ENCODE measurements at regions not wholly inside any gene's neighbourhood (a gene's known extent, or its start where the extent isn't known, plus 50 kb on each side); places are given as distances from the start of the nearest gene placed in this dataset.

GRCh38 chr18:73636355-73636754 is 511.3 kb downstream of the FBXO15 start:
- FAIRE-seq: no peak
- H3K4me1 ChIP-seq: no peaks in the 10 kb centered on the region
- no peak for ATAC-seq
- no peak overlapping the region for H3K4me3 ChIP-seq
- TF ChIP-seq CTCF (IDR thresholded peaks at IDR 0.05): no peak
- intact Hi-C loops (cut with DNase I): no loop called here
- H3K27ac ChIP-seq: no peak overlapping the region
- DNase-seq: no peak
- no peaks in the 10 kb centered on the region for H3K36me3 ChIP-seq
- H3K9me3 ChIP-seq: no peaks in the 10 kb centered on the region
- no peaks in the 10 kb centered on the region for H3K27me3 ChIP-seq
- 60 to 70% methylated on average over 2 of the region's 2 CpGs for WGBS, 2 donors

- ATAC-seq (no peak), DNase-seq (no peak), FAIRE-seq (no peak)
- no peaks in the 10 kb centered on the region for H3K4me1 ChIP-seq
- no peaks in the 10 kb centered on the region for H3K27me3 ChIP-seq
- intact Hi-C loops (cut with DNase I): no loop called here
- H3K27ac ChIP-seq: no peak overlapping the region
- no peaks in the 10 kb centered on the region for H3K36me3 ChIP-seq
- no peaks in the 10 kb centered on the region for H3K9me3 ChIP-seq
- WGBS, 2 donors: 53 to 61% methylated on average over 2 of the region's 2 CpGs
- no peak for TF ChIP-seq CTCF (IDR thresholded peaks at IDR 0.05)
- H3K4me3 ChIP-seq: no peak overlapping the region
Measured at GRCh38 chr18:73626859-73627258, 520.8 kb downstream of the FBXO15 start.

GRCh38 chr18:73626221-73626620 is 521.4 kb downstream of the FBXO15 start:
- ATAC-seq (no peak), FAIRE-seq (no peak), DNase-seq (no peak)
- no peak overlapping the region for H3K27ac ChIP-seq
- no peaks in the 10 kb centered on the region for H3K36me3 ChIP-seq
- H3K27me3 ChIP-seq: no peaks in the 10 kb centered on the region
- no peak for TF ChIP-seq CTCF (IDR thresholded peaks at IDR 0.05)
- H3K4me1 ChIP-seq: no peaks in the 10 kb centered on the region
- no peaks in the 10 kb centered on the region for H3K9me3 ChIP-seq
- intact Hi-C loops (cut with DNase I): no loop called here
- 46 to 68% methylated on average over 2 of the region's 2 CpGs for WGBS, 2 donors
- no peak overlapping the region for H3K4me3 ChIP-seq

- no peak overlapping the region for H3K4me3 ChIP-seq
- no peak overlapping the region for H3K27ac ChIP-seq
- WGBS, 2 donors: 65 to 71% methylated on average over 1 of the region's 1 CpG
- intact Hi-C loops (cut with DNase I): no loop called here
- no peak for FAIRE-seq
- no peaks in the 10 kb centered on the region for H3K9me3 ChIP-seq
- DNase-seq: no peak
- no peak for TF ChIP-seq CTCF (IDR thresholded peaks at IDR 0.05)
- no peak for ATAC-seq
- no peaks in the 10 kb centered on the region for H3K36me3 ChIP-seq
- no peaks in the 10 kb centered on the region for H3K4me1 ChIP-seq
- H3K27me3 ChIP-seq: no peaks in the 10 kb centered on the region
Measured at GRCh38 chr18:73621091-73621490, 526.5 kb downstream of the FBXO15 start.

GRCh38 chr18:73617981-73618380 is 529.7 kb downstream of the FBXO15 start:
- ATAC-seq (no peak), DNase-seq (no peak), FAIRE-seq (no peak)
- no peaks in the 10 kb centered on the region for H3K36me3 ChIP-seq
- H3K4me1 ChIP-seq: no peaks in the 10 kb centered on the region
- no peaks in the 10 kb centered on the region for H3K27me3 ChIP-seq
- H3K27ac ChIP-seq: no peak overlapping the region
- H3K4me3 ChIP-seq: no peak overlapping the region
- no peaks in the 10 kb centered on the region for H3K9me3 ChIP-seq
- intact Hi-C loops (cut with DNase I): no loop called here
- no peak for TF ChIP-seq CTCF (IDR thresholded peaks at IDR 0.05)
